ENCODE measurements at regions not wholly inside any gene's neighbourhood (a gene's known extent, or its start where the extent isn't known, plus 50 kb on each side); places are given as distances from the start of the nearest gene placed in this dataset.

GRCh38 chrX:11056322-11057176 is 54.6 kb upstream of the HCCS start:
- no peak for DNase-seq (ENCODE audit: low read depth)

GRCh38 chrX:11059933-11060332 is 51.2 kb upstream of the HCCS start:
- DNase-seq (ENCODE audit: low read depth) = no peak
